Erythroblast (primary cell): ENCODE measurements at regions not wholly inside any gene's neighbourhood (a gene's known extent, or its start where the extent isn't known, plus 50 kb on each side); places are given as distances from the start of the nearest gene placed in this dataset.

Experiments
- GATA1 ChIP-seq: IDR thresholded peaks from 2 replicates; pipeline ENCODE4 v1.6.1; 2011; ENCODE audit warnings: low read depth, mild to moderate bottlenecking, control low read depth, low read length, moderate library complexity
- POLR2A ChIP-seq: IDR thresholded peaks from 2 replicates; pipeline ENCODE4 v1.6.1; 2011; ENCODE audit warnings: mild to moderate bottlenecking, low read length

- TF ChIP-seq POLR2A (no peak), GATA1 (no peak)
Observed at GRCh38 chr1:173383351-173383750, 93.8 kb upstream of the PRDX6 start.
